ENCODE measurements at regions not wholly inside any gene's neighbourhood (a gene's known extent, or its start where the extent isn't known, plus 50 kb on each side); places are given as distances from the start of the nearest gene placed in this dataset.

- TF ChIP-seq POLR2A (IDR thresholded peaks at IDR 0.05; ENCODE audit: extremely low read depth, insufficient read length) (no peak), CTCF (IDR thresholded peaks at IDR 0.05; ENCODE audit: low read depth, low read length) (no peak), MYC (IDR thresholded peaks at IDR 0.05; ENCODE audit: low read depth, low read length) (no peak)
These were observed 123.5 kb upstream of the EMCN start for GRCh38 chr4:100641336-100641735.
